ENCODE measurements at regions not wholly inside any gene's neighbourhood (a gene's known extent, or its start where the extent isn't known, plus 50 kb on each side); places are given as distances from the start of the nearest gene placed in this dataset.

GRCh38 chr2:14385043-14385442 is 247.5 kb upstream of the LRATD1 start:
- Histone ChIP-seq H3K9me1 (replicated peaks; ENCODE audit: control insufficient read depth, extremely low read depth, insufficient read depth, low read length) (no peaks in the 10 kb centered on the region), H3K36me3 (ENCODE audit: control insufficient read depth in 2 of 2, extremely low read depth in 1 of 2, insufficient read depth in 2 of 2, low read length in 2 of 2) (no peaks in the 10 kb centered on the region), H3K9ac (replicated peaks; ENCODE audit: extremely low read depth, insufficient read depth, low read length) (no peak overlapping the region), H3K4me1 (ENCODE audit: control insufficient read depth, extremely low read depth, insufficient read depth, low read length) (no peaks in the 10 kb centered on the region), H2AFZ (ENCODE audit: low read depth, low read length) (no peak overlapping the region), H3K27ac (ENCODE audit: insufficient read depth, low read depth, low read length) (no peak overlapping the region), H3K79me2 (ENCODE audit: control insufficient read depth, insufficient read depth, low read length) (no peaks in the 10 kb centered on the region), H3K4me2 (ENCODE audit: insufficient read depth, low read length) (no peak overlapping the region), H3K4me3 (replicated peaks in 1 of 3; ENCODE audit: insufficient read depth in 1 of 3, low read depth in 1 of 3, low read length in 3 of 3) (no peak overlapping the region), H3K27me3 (ENCODE audit: control insufficient read depth in 2 of 2, insufficient read depth in 2 of 2, low read length in 2 of 2) (no peaks in the 10 kb centered on the region), H4K20me1 (replicated peaks; ENCODE audit: control insufficient read depth, extremely low read depth, insufficient read depth, low read length) (no peaks in the 10 kb centered on the region), H3K9me3 (replicated peaks; ENCODE audit: control insufficient read depth, insufficient read depth, low read length) (no peaks in the 10 kb centered on the region)
- ChIA-PET CTCF (no interaction called here), POLR2A (no interaction called here)
- intact Hi-C loops (cut with micrococcal nuclease) (no loop called here), dilution Hi-C loops (cut with MboI; ENCODE audit: extremely low pct_ligation_motif_present, low sequenced_read_pairs) (no loop called here)
- DNase-seq (ENCODE audit: low read depth, low spot score): no peak
- no peak for TF ChIP-seq MAX (IDR thresholded peaks at IDR 0.05; ENCODE audit: insufficient read depth, insufficient read length)
- TF ChIP-seq JUN (IDR thresholded peaks at IDR 0.05; ENCODE audit: borderline replicate concordance, insufficient read depth, insufficient read length, low read depth): no peak
- no peak for TF ChIP-seq CTCF (IDR thresholded peaks at IDR 0.05; ENCODE audit: extremely low read depth in 1 of 2, insufficient read depth in 1 of 2, low read depth in 1 of 2, low read length in 2 of 2)
- no peak for TF ChIP-seq GATA2 (IDR thresholded peaks at IDR 0.05; ENCODE audit: insufficient read depth, insufficient read length, low read depth, low read length)
- no peak for TF ChIP-seq POLR2A (IDR thresholded peaks at IDR 0.05; ENCODE audit: low read depth, low read length)
- TF ChIP-seq POLR2AphosphoS5 (IDR thresholded peaks at IDR 0.05; ENCODE audit: insufficient read depth, low read depth, low read length): no peak
- TF ChIP-seq MYC (IDR thresholded peaks at IDR 0.05; ENCODE audit: low read depth, low read length): no peak
- TF ChIP-seq EZH2 (IDR thresholded peaks at IDR 0.05; ENCODE audit: borderline replicate concordance, low read depth, low read length, severe bottlenecking): no peak
- no peak for TF ChIP-seq FOS (IDR thresholded peaks at IDR 0.05; ENCODE audit: borderline replicate concordance, insufficient read depth, low read length)
- FAIRE-seq: no peak
- BruUV-seq (replicated peaks): no TSS peak

Measured in endothelial cell of umbilical vein (primary cell).